K562 (cell line): ENCODE measurements at regions not wholly inside any gene's neighbourhood (a gene's known extent, or its start where the extent isn't known, plus 50 kb on each side); places are given as distances from the start of the nearest gene placed in this dataset.

ENCODE experiments used
- DNMT1 ChIP-seq: fragments of 450-650 bp; IDR thresholded peaks from 2 replicates; pipeline ENCODE4 v1.6.1; 2016; ENCODE audit warnings: antibody characterized with exemption, mild to moderate bottlenecking
- NFRKB ChIP-seq: fragments of 450-650 bp; IDR thresholded peaks from 2 replicates; pipeline ENCODE4 v1.6.1; 2016; ENCODE audit warnings: low read depth
- SMARCA4 ChIP-seq: fragments of 450-650 bp; IDR thresholded peaks from 2 replicates; pipeline ENCODE4 v1.6.1; 2016
- TF ChIP-seq, protein P1 (sequence below), 2 experiments: fragments of 450-650 bp in 1 of 2; sonication (generic) in 1 of 2; formaldehyde crosslinking in 1 of 2; IDR thresholded peaks; 2 replicates each; pipeline versions ENCODE4 v1.7.1 to v1.9.0; 2016 to 2022; ENCODE audit warnings: inconsistent platforms in 1 of 2, mild to moderate bottlenecking in 1 of 2, missing genetic modification reagents in 1 of 2

- TF ChIP-seq, protein P1, sequence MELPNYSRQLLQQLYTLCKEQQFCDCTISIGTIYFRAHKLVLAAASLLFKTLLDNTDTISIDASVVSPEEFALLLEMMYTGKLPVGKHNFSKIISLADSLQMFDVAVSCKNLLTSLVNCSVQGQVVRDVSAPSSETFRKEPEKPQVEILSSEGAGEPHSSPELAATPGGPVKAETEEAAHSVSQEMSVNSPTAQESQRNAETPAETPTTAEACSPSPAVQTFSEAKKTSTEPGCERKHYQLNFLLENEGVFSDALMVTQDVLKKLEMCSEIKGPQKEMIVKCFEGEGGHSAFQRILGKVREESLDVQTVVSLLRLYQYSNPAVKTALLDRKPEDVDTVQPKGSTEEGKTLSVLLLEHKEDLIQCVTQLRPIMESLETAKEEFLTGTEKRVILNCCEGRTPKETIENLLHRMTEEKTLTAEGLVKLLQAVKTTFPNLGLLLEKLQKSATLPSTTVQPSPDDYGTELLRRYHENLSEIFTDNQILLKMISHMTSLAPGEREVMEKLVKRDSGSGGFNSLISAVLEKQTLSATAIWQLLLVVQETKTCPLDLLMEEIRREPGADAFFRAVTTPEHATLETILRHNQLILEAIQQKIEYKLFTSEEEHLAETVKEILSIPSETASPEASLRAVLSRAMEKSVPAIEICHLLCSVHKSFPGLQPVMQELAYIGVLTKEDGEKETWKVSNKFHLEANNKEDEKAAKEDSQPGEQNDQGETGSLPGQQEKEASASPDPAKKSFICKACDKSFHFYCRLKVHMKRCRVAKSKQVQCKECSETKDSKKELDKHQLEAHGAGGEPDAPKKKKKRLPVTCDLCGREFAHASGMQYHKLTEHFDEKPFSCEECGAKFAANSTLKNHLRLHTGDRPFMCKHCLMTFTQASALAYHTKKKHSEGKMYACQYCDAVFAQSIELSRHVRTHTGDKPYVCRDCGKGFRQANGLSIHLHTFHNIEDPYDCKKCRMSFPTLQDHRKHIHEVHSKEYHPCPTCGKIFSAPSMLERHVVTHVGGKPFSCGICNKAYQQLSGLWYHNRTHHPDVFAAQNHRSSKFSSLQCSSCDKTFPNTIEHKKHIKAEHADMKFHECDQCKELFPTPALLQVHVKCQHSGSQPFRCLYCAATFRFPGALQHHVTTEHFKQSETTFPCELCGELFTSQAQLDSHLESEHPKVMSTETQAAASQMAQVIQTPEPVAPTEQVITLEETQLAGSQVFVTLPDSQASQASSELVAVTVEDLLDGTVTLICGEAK (IDR thresholded peaks at IDR 0.05): peak; percentile 49; the same call in 1 of the 2 replicates
- TF ChIP-seq, protein P1 (CRISPR knock-in tag; IDR thresholded peaks at IDR 0.05): no peak
- TF ChIP-seq NFRKB (no peak), SMARCA4 (0 out of 2 replicates have a peak, but pooled peaks have one; percentile 47), DNMT1 (no peak)
- TF ChIP-seq, all 486 proteins: peak for 9
These were observed 155.2 kb upstream of the PRSS16 start (continued) for GRCh38 chr6:27092316-27092692.
